ES-I3 (cell line): ENCODE measurements at regions not wholly inside any gene's neighbourhood (a gene's known extent, or its start where the extent isn't known, plus 50 kb on each side); places are given as distances from the start of the nearest gene placed in this dataset.
"Not testable (repeated sequence)": the region's sequence is repeated elsewhere in the genome, so short reads cannot be mapped to it uniquely, and the experiment has no call there.

Experiments
- H3K36me3 ChIP-seq: 2 replicates; pipeline ENCODE4 v1.6.1; 2013; ENCODE audit warnings: mild to moderate bottlenecking, low read length, control low read depth, moderate library complexity; ENCODE audit not compliant: insufficient read depth
- H3K4me1 ChIP-seq: 2 replicates; pipeline ENCODE4 v1.6.1; 2013; ENCODE audit warnings: mild to moderate bottlenecking, control low read depth, low read length; ENCODE audit not compliant: insufficient read depth
- H3K9ac ChIP-seq: 2 replicates; pipeline ENCODE4 v1.6.1; 2013; ENCODE audit warnings: low read depth, mild to moderate bottlenecking, low read length, moderate library complexity
- H3K9me3 ChIP-seq: 2 replicates; pipeline ENCODE4 v1.6.1; 2013; ENCODE audit warnings: mild to moderate bottlenecking, low read length, moderate library complexity; ENCODE audit not compliant: control insufficient read depth, insufficient read depth

GRCh38 chr17:13096291-13096690, 78.5 kb upstream of the ELAC2 start:
- H3K9me3 ChIP-seq: no peaks in the 10 kb centered on the region
- H3K36me3 ChIP-seq: no peaks in the 10 kb centered on the region
- H3K9ac ChIP-seq: no peak overlapping the region
- H3K4me1 ChIP-seq: no peaks in the 10 kb centered on the region

- not testable (repeated sequence) for H3K9ac ChIP-seq, H3K9me3 ChIP-seq, H3K36me3 ChIP-seq, H3K4me1 ChIP-seq
Observed at GRCh38 chr17:13092010-13092409, 74.2 kb upstream of the ELAC2 start.

- Histone ChIP-seq H3K4me1 (no peaks in the 10 kb centered on the region), H3K9me3 (no peaks in the 10 kb centered on the region), H3K9ac (no peak overlapping the region), H3K36me3 (no peaks in the 10 kb centered on the region)
Observed at GRCh38 chr17:13088666-13089065, 70.8 kb upstream of the ELAC2 start.

GRCh38 chr17:13087802-13088201, 70.0 kb upstream of the ELAC2 start:
- no peaks in the 10 kb centered on the region for H3K36me3 ChIP-seq
- no peak overlapping the region for H3K9ac ChIP-seq
- no peaks in the 10 kb centered on the region for H3K9me3 ChIP-seq
- H3K4me1 ChIP-seq: no peaks in the 10 kb centered on the region

GRCh38 chr17:13086142-13086769, 68.4 kb upstream of the ELAC2 start:
- no peaks in the 10 kb centered on the region for H3K36me3 ChIP-seq
- no peak overlapping the region for H3K9ac ChIP-seq
- no peaks in the 10 kb centered on the region for H3K4me1 ChIP-seq
- no peaks in the 10 kb centered on the region for H3K9me3 ChIP-seq

GRCh38 chr17:13085578-13085977, 67.8 kb upstream of the ELAC2 start:
- Histone ChIP-seq H3K9me3 (no peaks in the 10 kb centered on the region), H3K36me3 (no peaks in the 10 kb centered on the region), H3K9ac (no peak overlapping the region), H3K4me1 (no peaks in the 10 kb centered on the region)

- no peaks in the 10 kb centered on the region for H3K36me3 ChIP-seq
- H3K9me3 ChIP-seq: no peaks in the 10 kb centered on the region
- H3K4me1 ChIP-seq: no peaks in the 10 kb centered on the region
- no peak overlapping the region for H3K9ac ChIP-seq
Observed at GRCh38 chr17:13084420-13084819, 66.6 kb upstream of the ELAC2 start.

- Histone ChIP-seq H3K4me1 (no peaks in the 10 kb centered on the region), H3K36me3 (no peaks in the 10 kb centered on the region), H3K9me3 (no peaks in the 10 kb centered on the region), H3K9ac (no peak overlapping the region)
Observed at GRCh38 chr17:13078591-13079385, 61.0 kb upstream of the ELAC2 start.

GRCh38 chr17:13076905-13077304, 59.1 kb upstream of the ELAC2 start:
- Histone ChIP-seq H3K9me3 (no peaks in the 10 kb centered on the region), H3K4me1 (no peaks in the 10 kb centered on the region), H3K36me3 (no peaks in the 10 kb centered on the region), H3K9ac (no peak overlapping the region)

GRCh38 chr17:13074026-13074425, 56.2 kb upstream of the ELAC2 start:
- H3K9me3 ChIP-seq: no peaks in the 10 kb centered on the region
- no peaks in the 10 kb centered on the region for H3K4me1 ChIP-seq
- H3K36me3 ChIP-seq: no peaks in the 10 kb centered on the region
- no peak overlapping the region for H3K9ac ChIP-seq

GRCh38 chr17:13073018-13073417, 55.2 kb upstream of the ELAC2 start:
- no peaks in the 10 kb centered on the region for H3K36me3 ChIP-seq
- H3K9ac ChIP-seq: no peak overlapping the region
- 0 out of 2 replicates have a peak, but pooled peaks cover 3% of the 10 kb centered on the region for H3K9me3 ChIP-seq
- no peaks in the 10 kb centered on the region for H3K4me1 ChIP-seq

GRCh38 chr17:13070732-13071131, 52.9 kb upstream of the ELAC2 start:
- Histone ChIP-seq H3K9ac (no peak overlapping the region), H3K9me3 (0 out of 2 replicates have a peak, but pooled peaks cover 5% of the 10 kb centered on the region), H3K36me3 (no peaks in the 10 kb centered on the region), H3K4me1 (no peaks in the 10 kb centered on the region)

GRCh38 chr17:13067629-13068303, 49.9 kb upstream of the ELAC2 start:
- no peaks in the 10 kb centered on the region for H3K36me3 ChIP-seq
- H3K4me1 ChIP-seq: no peaks in the 10 kb centered on the region
- H3K9me3 ChIP-seq: 0 out of 2 replicates have a peak, but pooled peaks cover 5% of the 10 kb centered on the region
- no peak overlapping the region for H3K9ac ChIP-seq
